Caco-2 (cell line): ENCODE measurements at regions not wholly inside any gene's neighbourhood (a gene's known extent, or its start where the extent isn't known, plus 50 kb on each side); places are given as distances from the start of the nearest gene placed in this dataset.
A peak's percentile ranks its signal among the peaks of the same experiment; 100 is the strongest.

Experiments
- BruUV-seq: library from RNA; stranded (reverse); fragments of 400-500 nt; replicated peaks from 2 replicates; lab custom pipeline; 2021; lab: Mats Ljungman, UMichigan
- CTCF ChIA-PET: fragments of 300-600 bp; sonication (Branson Sonifier 250); formaldehyde crosslinking; loops from one replicate; lab custom pipeline; 2022; ENCODE audit warnings: antibody characterized with exemption; lab: Charles Lee
- POLR2A ChIA-PET: fragments of 300-600 bp; sonication (Branson Sonifier 250); formaldehyde crosslinking; loops from one replicate; lab custom pipeline; 2022; ENCODE audit warnings: antibody characterized with exemption; lab: Charles Lee
- DNase-seq, 2 experiments: peaks; one replicate each; pipeline versions ENCODE4 v3.0.0 to v3.0.0-alpha.2; 2020 to 2022
- H3K27me3 ChIP-seq: replicated peaks from 2 replicates; pipeline ENCODE4 v1.6.0; 2011; ENCODE audit warnings: low read length; ENCODE audit not compliant: control insufficient read depth, insufficient read depth
- H3K36me3 ChIP-seq: 2 replicates; pipeline ENCODE4 v1.5.1; 2011; ENCODE audit warnings: low read length; ENCODE audit not compliant: control insufficient read depth, insufficient read depth
- H3K4me1 ChIP-seq: fragments of 250-450 bp; sonication (Bioruptor Pico); 2 replicates; pipeline ENCODE4 v1.5.1; 2020; ENCODE audit warnings: mild to moderate bottlenecking
- H3K4me3 ChIP-seq: 2 replicates; pipeline ENCODE4 v1.5.1; 2011; ENCODE audit warnings: low read depth, mild to moderate bottlenecking, control low read depth, low read length
- H3K9me3 ChIP-seq: fragments of 250-450 bp; sonication (Bioruptor Pico); 2 replicates; pipeline ENCODE4 v1.5.1; 2020; ENCODE audit warnings: mild to moderate bottlenecking, moderate library complexity
- H3K27ac Mint-ChIP-seq: one replicate; pipeline ENCODE4 v1.8.0; 2022; ENCODE audit warnings: mixed read lengths; ENCODE audit not compliant: unreplicated experiment
- H3K27me3 Mint-ChIP-seq: one replicate; pipeline ENCODE4 v1.8.0; 2022; ENCODE audit warnings: mixed read lengths; ENCODE audit not compliant: insufficient read depth, unreplicated experiment
- H3K36me3 Mint-ChIP-seq: one replicate; pipeline ENCODE4 v1.8.0; 2022; ENCODE audit warnings: mild to moderate bottlenecking, mixed read lengths; ENCODE audit not compliant: insufficient read depth, unreplicated experiment
- H3K4me1 Mint-ChIP-seq: one replicate; pipeline ENCODE4 v1.8.0; 2022; ENCODE audit warnings: low read depth, mixed read lengths; ENCODE audit not compliant: unreplicated experiment
- H3K4me3 Mint-ChIP-seq: one replicate; pipeline ENCODE4 v1.8.0; 2022; ENCODE audit warnings: mild to moderate bottlenecking, moderate library complexity, mixed read lengths; ENCODE audit not compliant: unreplicated experiment
- H3K9me3 Mint-ChIP-seq: one replicate; pipeline ENCODE4 v1.8.0; 2022; ENCODE audit warnings: mixed read lengths; ENCODE audit not compliant: unreplicated experiment
- intact Hi-C: fragments of 100-400 bp; cut with micrococcal nuclease; formaldehyde crosslinking; loops from one replicate; pipeline ENCODE4 v1.10.0; 2022; ENCODE audit not compliant: unreplicated experiment
- TF ChIP-seq, protein P1 (sequence below), 2 experiments: fragments of 200-600 bp in 1 of 2; IDR thresholded peaks; 1 replicate in 1 of 2; 2 replicates in 1 of 2; pipeline versions ENCODE4 v1.5.1 to v1.8.0; 2011 to 2022; ENCODE audit warnings: antibody characterized with exemption in 1 of 2, control low read depth in 1 of 2, inconsistent platforms in 1 of 2, low read depth in 1 of 2, low read length in 1 of 2, mild to moderate bottlenecking in 1 of 2, moderate library complexity in 1 of 2; ENCODE audit not compliant: insufficient read depth in 1 of 2, severe bottlenecking in 1 of 2, unreplicated experiment in 1 of 2

DNA sequence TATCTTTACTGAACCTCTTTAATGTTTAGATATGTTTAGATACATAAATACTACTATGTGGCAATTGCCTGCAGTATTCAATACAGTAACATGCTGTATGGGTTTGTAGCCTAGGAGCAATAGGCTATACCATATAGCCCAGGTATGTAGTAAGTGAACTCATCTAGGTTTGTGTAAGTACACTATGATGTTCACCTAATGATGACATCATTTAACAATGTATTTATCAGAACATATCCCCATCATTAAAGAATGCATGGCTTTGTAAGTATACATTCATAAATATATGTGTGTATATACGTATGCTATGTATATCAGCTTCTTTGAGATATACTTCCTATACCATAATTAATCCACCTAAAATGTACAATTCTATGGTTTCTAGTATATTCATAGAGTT, 631.2 kb upstream of the MAN1A1 start:
- no TSS peak for BruUV-seq
- TF ChIP-seq, protein P1, sequence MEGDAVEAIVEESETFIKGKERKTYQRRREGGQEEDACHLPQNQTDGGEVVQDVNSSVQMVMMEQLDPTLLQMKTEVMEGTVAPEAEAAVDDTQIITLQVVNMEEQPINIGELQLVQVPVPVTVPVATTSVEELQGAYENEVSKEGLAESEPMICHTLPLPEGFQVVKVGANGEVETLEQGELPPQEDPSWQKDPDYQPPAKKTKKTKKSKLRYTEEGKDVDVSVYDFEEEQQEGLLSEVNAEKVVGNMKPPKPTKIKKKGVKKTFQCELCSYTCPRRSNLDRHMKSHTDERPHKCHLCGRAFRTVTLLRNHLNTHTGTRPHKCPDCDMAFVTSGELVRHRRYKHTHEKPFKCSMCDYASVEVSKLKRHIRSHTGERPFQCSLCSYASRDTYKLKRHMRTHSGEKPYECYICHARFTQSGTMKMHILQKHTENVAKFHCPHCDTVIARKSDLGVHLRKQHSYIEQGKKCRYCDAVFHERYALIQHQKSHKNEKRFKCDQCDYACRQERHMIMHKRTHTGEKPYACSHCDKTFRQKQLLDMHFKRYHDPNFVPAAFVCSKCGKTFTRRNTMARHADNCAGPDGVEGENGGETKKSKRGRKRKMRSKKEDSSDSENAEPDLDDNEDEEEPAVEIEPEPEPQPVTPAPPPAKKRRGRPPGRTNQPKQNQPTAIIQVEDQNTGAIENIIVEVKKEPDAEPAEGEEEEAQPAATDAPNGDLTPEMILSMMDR (IDR thresholded peaks at IDR 0.05; ENCODE audit: insufficient read depth in 1 of 2, low read depth in 1 of 2, low read length in 1 of 2, severe bottlenecking in 1 of 2, unreplicated experiment in 1 of 2), result no peak
- H3K4me1 ChIP-seq, result no peaks in the 10 kb centered on the region
- ChIA-PET POLR2A (no interaction called here), CTCF (no interaction called here)
- Mint-ChIP-seq H3K4me1 (no peaks in the 10 kb centered on the region), H3K27ac (no peak overlapping the region), H3K36me3 (no peaks in the 10 kb centered on the region), H3K27me3 (no peaks in the 10 kb centered on the region), H3K9me3 (no peaks in the 10 kb centered on the region), H3K4me3 (no peak overlapping the region)
- H3K27me3 ChIP-seq, result no peaks in the 10 kb centered on the region
- H3K36me3 ChIP-seq, result no peaks in the 10 kb centered on the region
- intact Hi-C loops, result no loop called here
- no peak overlapping the region for H3K4me3 ChIP-seq
- no peaks in the 10 kb centered on the region for H3K9me3 ChIP-seq
- no peak for DNase-seq

DNA sequence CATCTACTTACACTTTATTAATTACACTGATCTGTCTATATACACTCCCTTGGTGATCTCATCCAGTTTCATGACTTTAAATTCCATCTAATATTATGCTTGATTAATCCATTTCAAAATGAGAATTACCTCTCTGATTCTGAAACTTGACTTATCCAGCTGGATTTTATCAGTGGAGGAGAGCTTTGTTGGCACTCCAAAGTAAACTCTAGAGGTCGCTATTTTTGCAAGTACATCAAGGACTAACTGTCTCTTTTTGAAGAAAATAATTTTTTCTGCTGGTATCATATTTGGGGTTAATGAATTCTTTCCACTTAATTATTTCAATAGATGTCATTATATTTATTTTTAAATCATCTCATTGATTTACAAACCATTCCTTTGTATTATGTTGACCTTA, 630.3 kb upstream of the MAN1A1 start:
- intact Hi-C loops, result loop anchor here (2.0 kb wide), 2 partner anchors 399 to 831 kb away; no protein-coding TSS in a partner anchor
- Histone ChIP-seq H3K27me3 (no peaks in the 10 kb centered on the region), H3K4me1 (no peaks in the 10 kb centered on the region), H3K4me3 (no peak overlapping the region), H3K9me3 (no peaks in the 10 kb centered on the region), H3K36me3 (no peaks in the 10 kb centered on the region)
- no peak for DNase-seq
- no peak overlapping the region for H3K4me3 Mint-ChIP-seq
- no TSS peak for BruUV-seq
- no peaks in the 10 kb centered on the region for H3K9me3 Mint-ChIP-seq
- H3K36me3 Mint-ChIP-seq, result no peaks in the 10 kb centered on the region
- H3K4me1 Mint-ChIP-seq, result no peaks in the 10 kb centered on the region
- H3K27ac Mint-ChIP-seq, result no peak overlapping the region
- CTCF ChIA-PET, result no interaction called here
- no peaks in the 10 kb centered on the region for H3K27me3 Mint-ChIP-seq
- POLR2A ChIA-PET, result no interaction called here
- TF ChIP-seq, protein P1 (IDR thresholded peaks at IDR 0.05; ENCODE audit: insufficient read depth in 1 of 2, low read depth in 1 of 2, low read length in 1 of 2, severe bottlenecking in 1 of 2, unreplicated experiment in 1 of 2), result peak in 1 of 2 experiments; percentile 41

DNA sequence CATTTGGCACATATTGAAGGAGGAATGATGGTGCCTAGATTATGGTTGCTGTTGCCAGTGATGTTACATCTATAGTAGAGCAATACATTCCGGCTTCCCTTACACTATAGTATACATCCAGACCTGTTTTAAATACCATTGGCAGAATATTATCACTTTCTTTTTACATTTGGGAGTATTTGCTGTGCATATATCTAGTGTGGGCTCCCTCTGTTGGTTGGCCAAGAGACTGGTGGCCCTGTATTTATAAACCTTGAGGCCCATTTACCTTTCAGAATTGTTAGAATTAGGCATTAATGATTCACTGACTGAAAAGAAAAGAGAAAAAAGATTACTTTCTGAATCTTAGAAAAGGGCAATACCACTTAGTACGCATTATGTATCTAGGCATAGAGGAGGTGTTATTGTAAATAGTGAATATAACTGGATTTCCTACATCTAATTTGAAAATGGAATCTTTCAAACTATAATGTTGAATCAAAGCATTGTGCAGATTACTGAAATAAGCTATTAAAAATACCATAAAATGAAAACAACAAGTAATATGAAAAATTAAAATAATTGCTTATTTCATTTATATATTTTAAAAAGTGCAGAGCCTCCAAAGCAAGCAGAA, 628.8 kb upstream of the MAN1A1 start:
- intact Hi-C loops, result loop anchor here (1.0 to 2.0 kb wide), 5 partner anchors 99 to 830 kb away; no protein-coding TSS in a partner anchor
- CTCF ChIA-PET, result interaction anchor here (0.6 kb wide), 1 partner anchor 9 kb away, joined by 4 read pairs; no protein-coding TSS in a partner anchor

More for the DNA sequence above, 628.8 kb upstream of the MAN1A1 start:
- no peak overlapping the region for H3K4me3 ChIP-seq
- POLR2A ChIA-PET, result no interaction called here
- H3K4me3 Mint-ChIP-seq, result no peak overlapping the region
- TF ChIP-seq, protein P1 (IDR thresholded peaks at IDR 0.05; ENCODE audit: insufficient read depth in 1 of 2, low read depth in 1 of 2, low read length in 1 of 2, severe bottlenecking in 1 of 2, unreplicated experiment in 1 of 2), result peak; percentile 52 to 54
- H3K4me1 ChIP-seq, result no peaks in the 10 kb centered on the region
- no peaks in the 10 kb centered on the region for H3K4me1 Mint-ChIP-seq
- no peaks in the 10 kb centered on the region for H3K27me3 Mint-ChIP-seq
- DNase-seq, result peak in 1 of 2 experiments; percentile 6
- H3K27me3 ChIP-seq, result no peaks in the 10 kb centered on the region
- H3K36me3 ChIP-seq, result no peaks in the 10 kb centered on the region
- BruUV-seq, result no TSS peak
- H3K9me3 Mint-ChIP-seq, result no peaks in the 10 kb centered on the region
- no peak overlapping the region for H3K27ac Mint-ChIP-seq
- no peaks in the 10 kb centered on the region for H3K36me3 Mint-ChIP-seq
- no peaks in the 10 kb centered on the region for H3K9me3 ChIP-seq
